Stomach (tissue), 4 donors: ENCODE measurements at regions not wholly inside any gene's neighbourhood (a gene's known extent, or its start where the extent isn't known, plus 50 kb on each side); places are given as distances from the start of the nearest gene placed in this dataset.

Source experiments
- EP300 ChIP-seq: sonication (generic); formaldehyde crosslinking; IDR thresholded peaks from one replicate; pipeline ENCODE4 v1.6.1; 2017; ENCODE audit warnings: antibody characterized with exemption
- POLR2A ChIP-seq, 4 donors: fragments of 450-650 bp; IDR thresholded peaks; one replicate each; pipeline ENCODE4 v1.6.1; 2016; ENCODE audit warnings: antibody characterized with exemption in 4 of 4, control low read depth in 2 of 4, mild to moderate bottlenecking in 1 of 4, moderate library complexity in 1 of 4
- POLR2AphosphoS5 ChIP-seq, 3 donors: sonication (generic); formaldehyde crosslinking; IDR thresholded peaks; one replicate each; pipeline ENCODE4 v1.6.1; 2016; ENCODE audit warnings: antibody characterized with exemption in 3 of 3
- TF ChIP-seq, protein P1 (sequence below), 7 experiments: fragments of 450-650 bp in 4 of 7; fragments of 200-600 bp in 3 of 7; sonication (generic) in 3 of 7; IDR thresholded peaks; one replicate each; pipeline ENCODE4 v1.5.1; 2016 to 2019; ENCODE audit warnings: antibody characterized with exemption in 7 of 7, control low read depth in 2 of 7, mild to moderate bottlenecking in 1 of 7

DNA sequence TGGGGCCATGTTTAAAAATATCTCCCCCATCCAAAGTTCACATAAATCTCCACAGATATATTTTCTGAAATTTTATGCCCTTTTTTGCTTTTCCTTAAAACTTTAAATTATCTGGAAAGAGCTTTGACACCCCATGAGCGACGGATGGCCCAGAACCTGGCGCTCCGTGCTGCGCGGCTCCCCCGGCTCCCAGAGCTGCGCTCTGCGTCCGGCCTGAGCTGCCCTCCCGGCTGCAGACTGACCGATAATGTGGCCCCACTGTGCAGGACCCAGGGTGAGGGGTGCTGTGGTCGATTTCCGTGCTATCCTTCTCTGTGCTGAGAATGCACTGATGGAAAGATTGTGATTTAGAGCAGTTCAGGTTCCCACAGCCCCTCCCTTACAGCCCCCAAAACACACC lies 292.3 kb upstream of the IRX4 start:
- TF ChIP-seq EP300 (no peak), POLR2A (IDR thresholded peaks at IDR 0.05) (no peak), POLR2AphosphoS5 (IDR thresholded peaks at IDR 0.05) (no peak)
- TF ChIP-seq, protein P1, sequence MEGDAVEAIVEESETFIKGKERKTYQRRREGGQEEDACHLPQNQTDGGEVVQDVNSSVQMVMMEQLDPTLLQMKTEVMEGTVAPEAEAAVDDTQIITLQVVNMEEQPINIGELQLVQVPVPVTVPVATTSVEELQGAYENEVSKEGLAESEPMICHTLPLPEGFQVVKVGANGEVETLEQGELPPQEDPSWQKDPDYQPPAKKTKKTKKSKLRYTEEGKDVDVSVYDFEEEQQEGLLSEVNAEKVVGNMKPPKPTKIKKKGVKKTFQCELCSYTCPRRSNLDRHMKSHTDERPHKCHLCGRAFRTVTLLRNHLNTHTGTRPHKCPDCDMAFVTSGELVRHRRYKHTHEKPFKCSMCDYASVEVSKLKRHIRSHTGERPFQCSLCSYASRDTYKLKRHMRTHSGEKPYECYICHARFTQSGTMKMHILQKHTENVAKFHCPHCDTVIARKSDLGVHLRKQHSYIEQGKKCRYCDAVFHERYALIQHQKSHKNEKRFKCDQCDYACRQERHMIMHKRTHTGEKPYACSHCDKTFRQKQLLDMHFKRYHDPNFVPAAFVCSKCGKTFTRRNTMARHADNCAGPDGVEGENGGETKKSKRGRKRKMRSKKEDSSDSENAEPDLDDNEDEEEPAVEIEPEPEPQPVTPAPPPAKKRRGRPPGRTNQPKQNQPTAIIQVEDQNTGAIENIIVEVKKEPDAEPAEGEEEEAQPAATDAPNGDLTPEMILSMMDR (IDR thresholded peaks at IDR 0.05), result no peak
